Esophagus muscularis mucosa (tissue), 4 donors: ENCODE measurements at regions not wholly inside any gene's neighbourhood (a gene's known extent, or its start where the extent isn't known, plus 50 kb on each side); places are given as distances from the start of the nearest gene placed in this dataset.

Experiments
- DNase-seq: peaks from one replicate; pipeline ENCODE4 v3.0.0-alpha.2; 2017; ENCODE audit errors: extremely low spot score
- H3K27ac ChIP-seq, 4 donors: fragments of 200-600 bp; sonication (generic); replicated peaks in 1 of 4; 1 replicate in 3 of 4; 2 replicates in 1 of 4; pipeline ENCODE4 v1.5.1; 2016 to 2019; ENCODE audit warnings: mild to moderate bottlenecking in 1 of 4
- H3K27me3 ChIP-seq, 4 donors: fragments of 200-600 bp; sonication (generic); one replicate each; pipeline versions ENCODE4 v1.5.1 to v1.6.0; 2016 to 2019
- H3K36me3 ChIP-seq, 4 donors: fragments of 200-600 bp; sonication (generic); one replicate each; pipeline ENCODE4 v1.5.1; 2016 to 2019
- H3K4me1 ChIP-seq, 4 donors: fragments of 200-600 bp; sonication (generic); one replicate each; pipeline ENCODE4 v1.5.1; 2016 to 2019
- H3K4me3 ChIP-seq, 4 donors: fragments of 200-600 bp; sonication (generic); 1 replicate in 2 of 4; 2 replicates in 2 of 4; pipeline ENCODE4 v1.5.1; 2016 to 2019; ENCODE audit warnings: mild to moderate bottlenecking in 4 of 4, moderate library complexity in 1 of 4
- H3K9me3 ChIP-seq, 4 donors: fragments of 200-600 bp; sonication (generic); 1 replicate in 3 of 4; 2 replicates in 1 of 4; pipeline ENCODE4 v1.5.1; 2016 to 2019
- CTCF ChIP-seq, 3 experiments: fragments of 200-600 bp in 2 of 3; fragments of 450-650 bp in 1 of 3; sonication (generic) in 2 of 3; IDR thresholded peaks; one replicate each; pipeline ENCODE4 v1.5.1; 2017 to 2019; ENCODE audit warnings: antibody characterized with exemption in 3 of 3, mild to moderate bottlenecking in 2 of 3, moderate library complexity in 1 of 3
- EP300 ChIP-seq: sonication (generic); formaldehyde crosslinking; IDR thresholded peaks from one replicate; pipeline ENCODE4 v1.6.1; 2017; ENCODE audit warnings: antibody characterized with exemption
- POLR2A ChIP-seq: fragments of 450-650 bp; IDR thresholded peaks from one replicate; pipeline ENCODE4 v1.6.1; 2017; ENCODE audit warnings: antibody characterized with exemption, moderate library complexity, mild to moderate bottlenecking, low read depth
- POLR2AphosphoS5 ChIP-seq, 2 donors: sonication (generic); formaldehyde crosslinking; IDR thresholded peaks; one replicate each; pipeline ENCODE4 v1.6.1; 2017; ENCODE audit warnings: antibody characterized with exemption in 2 of 2
- WGBS: methylation state at CpG from one replicate; pipeline ENCODE4 v1.1.5; 2018; 5-methylcytosine and 5-hydroxymethylcytosine counted together
- intact Hi-C: fragments of 100-400 bp; cut with DNase I; formaldehyde crosslinking; loops from one replicate; pipeline ENCODE4 v1.15.1; 2023

GRCh38 chr13:61036715-61037114 is 378.9 kb downstream of the PCDH20 start:
- Histone ChIP-seq H3K4me1 (no peaks in the 10 kb centered on the region), H3K9me3 (no peaks in the 10 kb centered on the region), H3K36me3 (no peaks in the 10 kb centered on the region), H3K27ac (no peak overlapping the region), H3K27me3 (no peaks in the 10 kb centered on the region), H3K4me3 (no peak overlapping the region)
- WGBS = 53% methylated on average over 6 of the region's 6 CpGs
- no peak for TF ChIP-seq CTCF (IDR thresholded peaks at IDR 0.05)
- no peak for TF ChIP-seq POLR2A
- TF ChIP-seq POLR2AphosphoS5 (IDR thresholded peaks at IDR 0.05) = no peak
- TF ChIP-seq EP300 = no peak
- intact Hi-C loops = no loop called here
- no peak for DNase-seq

DNA sequence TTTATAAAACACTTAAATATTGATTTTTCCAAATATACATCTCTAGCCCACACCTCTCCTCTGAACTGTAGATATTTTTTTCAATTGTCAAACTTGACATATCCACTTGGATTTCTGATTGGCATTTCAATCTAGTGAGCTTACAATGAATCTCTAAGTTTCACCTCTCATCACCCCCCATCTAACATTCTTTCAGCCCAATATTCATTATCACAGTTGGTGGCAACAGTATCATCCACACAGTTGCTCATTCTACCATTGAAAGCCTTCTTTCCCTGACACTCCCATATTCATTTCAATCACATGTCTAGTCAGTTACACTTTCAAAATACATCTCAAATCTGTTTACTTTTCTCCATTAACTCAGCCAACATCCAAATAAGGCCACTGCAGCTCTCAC is 385.2 kb downstream of the PCDH20 start:
- no peaks in the 10 kb centered on the region for H3K36me3 ChIP-seq
- TF ChIP-seq POLR2AphosphoS5 (IDR thresholded peaks at IDR 0.05) (no peak), EP300 (no peak), CTCF (IDR thresholded peaks at IDR 0.05) (no peak), POLR2A (no peak)
- H3K9me3 ChIP-seq = no peaks in the 10 kb centered on the region
- H3K4me1 ChIP-seq = no peaks in the 10 kb centered on the region
- no peak overlapping the region for H3K4me3 ChIP-seq
- H3K27ac ChIP-seq = no peak overlapping the region
- intact Hi-C loops = no loop called here
- H3K27me3 ChIP-seq = no peaks in the 10 kb centered on the region
- DNase-seq = no peak

GRCh38 chr13:61029064-61029463 is 386.6 kb downstream of the PCDH20 start:
- Histone ChIP-seq H3K9me3 (no peaks in the 10 kb centered on the region), H3K36me3 (no peaks in the 10 kb centered on the region), H3K4me3 (no peak overlapping the region), H3K4me1 (no peaks in the 10 kb centered on the region), H3K27ac (no peak overlapping the region), H3K27me3 (no peaks in the 10 kb centered on the region)
- TF ChIP-seq EP300 (no peak), POLR2AphosphoS5 (IDR thresholded peaks at IDR 0.05) (no peak), POLR2A (no peak), CTCF (IDR thresholded peaks at IDR 0.05) (no peak)
- intact Hi-C loops = no loop called here
- 88% methylated on average over 2 of the region's 2 CpGs for WGBS
- DNase-seq = no peak

DNA sequence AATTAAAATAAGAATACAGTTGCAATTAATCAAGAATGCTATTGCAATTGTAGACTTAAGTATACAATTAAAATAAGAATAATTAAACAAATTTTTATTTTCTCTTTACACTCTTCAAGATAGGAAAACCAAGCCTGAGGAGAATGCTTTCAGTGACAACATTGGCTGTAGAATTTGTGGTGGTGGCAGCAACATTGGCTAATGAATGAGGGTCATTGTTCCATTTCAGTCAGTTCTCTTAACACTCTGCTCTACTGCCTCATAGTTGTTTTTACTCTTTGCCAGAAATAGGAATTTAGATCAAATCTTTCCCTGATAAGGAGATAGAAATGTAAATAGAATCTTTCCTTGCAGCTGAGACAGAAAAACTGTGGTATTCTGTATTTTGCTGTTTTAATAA is 391.6 kb downstream of the PCDH20 start:
- no peak for DNase-seq
- intact Hi-C loops = no loop called here
- H3K27ac ChIP-seq = no peak overlapping the region
- no peaks in the 10 kb centered on the region for H3K9me3 ChIP-seq
- no peak overlapping the region for H3K4me3 ChIP-seq
- no peaks in the 10 kb centered on the region for H3K27me3 ChIP-seq
- TF ChIP-seq POLR2A (no peak), CTCF (IDR thresholded peaks at IDR 0.05) (no peak), POLR2AphosphoS5 (IDR thresholded peaks at IDR 0.05) (no peak), EP300 (no peak)
- no peaks in the 10 kb centered on the region for H3K36me3 ChIP-seq
- H3K4me1 ChIP-seq = no peaks in the 10 kb centered on the region

DNA sequence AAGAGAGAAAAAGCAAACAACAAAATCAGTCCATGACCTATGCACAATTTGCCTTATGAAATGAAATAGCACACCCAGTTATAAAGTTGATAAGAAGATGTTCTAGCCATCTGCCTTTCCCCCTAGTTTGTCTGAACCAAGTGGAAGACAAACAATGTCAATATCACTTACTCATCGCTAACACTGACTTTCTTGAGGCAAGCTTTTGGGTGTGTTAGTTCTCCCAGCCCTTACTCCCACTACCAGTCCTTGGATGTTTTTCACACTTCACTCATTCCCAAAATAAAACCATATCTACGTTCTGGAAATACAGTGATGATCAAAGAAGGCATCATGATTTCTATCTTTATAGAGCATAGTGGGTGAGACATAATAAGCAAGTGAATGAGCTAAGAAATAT is 393.8 kb downstream of the PCDH20 start:
- no peak for DNase-seq
- Histone ChIP-seq H3K27ac (no peak overlapping the region), H3K36me3 (no peaks in the 10 kb centered on the region), H3K4me3 (no peak overlapping the region), H3K9me3 (no peaks in the 10 kb centered on the region), H3K27me3 (no peaks in the 10 kb centered on the region), H3K4me1 (no peaks in the 10 kb centered on the region)
- TF ChIP-seq EP300 (no peak), CTCF (IDR thresholded peaks at IDR 0.05) (no peak), POLR2A (no peak), POLR2AphosphoS5 (IDR thresholded peaks at IDR 0.05) (no peak)
- intact Hi-C loops = no loop called here
- WGBS = 72% methylated on average over 2 of the region's 2 CpGs
